ENCODE measurements at regions not wholly inside any gene's neighbourhood (a gene's known extent, or its start where the extent isn't known, plus 50 kb on each side); places are given as distances from the start of the nearest gene placed in this dataset.

GRCh38 chr2:856456-856855, 94.2 kb upstream of the SNTG2 start:
- H3K9ac ChIP-seq (ENCODE audit: low read depth in 2 of 2, low read length in 2 of 2), result no peak overlapping the region
- intact Hi-C loops (cut with DNase I), result loop anchor here (10.0 kb wide), 1 partner anchor 288 kb away; no protein-coding TSS in a partner anchor
- no peaks in the 10 kb centered on the region for H3K36me3 ChIP-seq
- no peaks in the 10 kb centered on the region for H3K4me1 ChIP-seq
- no peak overlapping the region for H3K27ac ChIP-seq
- no peaks in the 10 kb centered on the region for H3K9me3 ChIP-seq
- DNase-seq, result no peak
- no peaks in the 10 kb centered on the region for H3K27me3 ChIP-seq
- no peak for TF ChIP-seq CTCF (IDR thresholded peaks at IDR 0.05)
- H3K4me3 ChIP-seq, result no peak overlapping the region

GRCh38 chr2:856041-856440, 94.6 kb upstream of the SNTG2 start:
- H3K4me3 ChIP-seq, result no peak overlapping the region
- H3K27me3 ChIP-seq, result no peaks in the 10 kb centered on the region
- intact Hi-C loops (cut with DNase I), result loop anchor here (10.0 kb wide), 1 partner anchor 289 kb away; no protein-coding TSS in a partner anchor
- H3K9ac ChIP-seq (ENCODE audit: low read depth in 2 of 2, low read length in 2 of 2), result no peak overlapping the region
- no peak for DNase-seq
- no peak overlapping the region for H3K27ac ChIP-seq
- TF ChIP-seq CTCF (IDR thresholded peaks at IDR 0.05), result no peak
- no peaks in the 10 kb centered on the region for H3K36me3 ChIP-seq
- H3K4me1 ChIP-seq, result no peaks in the 10 kb centered on the region
- H3K9me3 ChIP-seq, result no peaks in the 10 kb centered on the region

GRCh38 chr2:855177-855576, 95.5 kb upstream of the SNTG2 start:
- Histone ChIP-seq H3K4me1 (no peaks in the 10 kb centered on the region), H3K27me3 (no peaks in the 10 kb centered on the region), H3K27ac (no peak overlapping the region), H3K9me3 (no peaks in the 10 kb centered on the region), H3K36me3 (no peaks in the 10 kb centered on the region), H3K4me3 (no peak overlapping the region), H3K9ac (ENCODE audit: low read depth in 2 of 2, low read length in 2 of 2) (no peak overlapping the region)
- DNase-seq, result no peak
- TF ChIP-seq CTCF (IDR thresholded peaks at IDR 0.05), result no peak
- intact Hi-C loops (cut with DNase I), result loop anchor here (2.0 to 10.0 kb wide), 2 partner anchors 290 to 692 kb away; no protein-coding TSS in a partner anchor

- intact Hi-C loops (cut with DNase I), result loop anchor here (2.0 to 10.0 kb wide), 2 partner anchors 290 to 692 kb away; no protein-coding TSS in a partner anchor
- Histone ChIP-seq H3K27me3 (no peaks in the 10 kb centered on the region), H3K27ac (no peak overlapping the region), H3K9me3 (no peaks in the 10 kb centered on the region), H3K4me1 (no peaks in the 10 kb centered on the region), H3K9ac (ENCODE audit: low read depth in 2 of 2, low read length in 2 of 2) (no peak overlapping the region), H3K4me3 (no peak overlapping the region), H3K36me3 (no peaks in the 10 kb centered on the region)
- DNase-seq, result peak; percentile 64
- TF ChIP-seq CTCF (IDR thresholded peaks at IDR 0.05), result peak; percentile 36
Observed at GRCh38 chr2:854460-854859, 96.2 kb upstream of the SNTG2 start.

GRCh38 chr2:853203-853870, 97.3 kb upstream of the SNTG2 start:
- H3K9me3 ChIP-seq, result no peaks in the 10 kb centered on the region
- H3K4me1 ChIP-seq, result no peaks in the 10 kb centered on the region
- H3K36me3 ChIP-seq, result no peaks in the 10 kb centered on the region
- no peaks in the 10 kb centered on the region for H3K27me3 ChIP-seq
- TF ChIP-seq CTCF (IDR thresholded peaks at IDR 0.05), result no peak
- no peak for DNase-seq
- H3K9ac ChIP-seq (ENCODE audit: low read depth in 2 of 2, low read length in 2 of 2), result no peak overlapping the region
- H3K27ac ChIP-seq, result no peak overlapping the region
- intact Hi-C loops (cut with DNase I), result loop anchor here (10.0 kb wide), 1 partner anchor 291 kb away; no protein-coding TSS in a partner anchor
- H3K4me3 ChIP-seq, result no peak overlapping the region
